Heart left ventricle (tissue), 16 donors: ENCODE measurements at regions not wholly inside any gene's neighbourhood (a gene's known extent, or its start where the extent isn't known, plus 50 kb on each side); places are given as distances from the start of the nearest gene placed in this dataset.

ENCODE experiments used
- ATAC-seq, 4 donors: fragments of 200-7000 bp; cut with Tn5 transposase; one replicate each; pipeline ENCODE4 v1.9.1; 2020 to 2022; ENCODE audit warnings: moderate library complexity in 4 of 4, mild to moderate bottlenecking in 3 of 4, moderate number of reproducible peaks in 1 of 4
- DNase-seq, 5 donors: peaks; one replicate each; pipeline ENCODE4 v3.0.0-alpha.2; 2020
- H3K27ac ChIP-seq, 12 donors: fragments of 200-600 bp; sonication (generic) in 4 of 12; one replicate each; pipeline versions ENCODE4 v1.5.0 to v1.8.0; 2016 to 2022; ENCODE audit warnings: mild to moderate bottlenecking in 2 of 12
- H3K27me3 ChIP-seq, 9 donors: fragments of 200-600 bp; sonication (generic) in 2 of 9; one replicate each; pipeline versions ENCODE4 v1.5.1 to v1.8.0; 2016 to 2022; ENCODE audit warnings: mild to moderate bottlenecking in 3 of 9
- H3K36me3 ChIP-seq, 9 donors: fragments of 200-600 bp; sonication (generic) in 2 of 9; one replicate each; pipeline versions ENCODE4 v1.5.0 to v1.8.0; 2018 to 2022; ENCODE audit warnings: mild to moderate bottlenecking in 2 of 9
- H3K4me1 ChIP-seq, 12 donors: fragments of 200-600 bp; sonication (generic) in 4 of 12; one replicate each; pipeline versions ENCODE4 v1.5.0 to v1.8.0; 2016 to 2022; ENCODE audit warnings: mild to moderate bottlenecking in 3 of 12
- H3K4me3 ChIP-seq, 12 donors: fragments of 200-600 bp; sonication (generic) in 4 of 12; one replicate each; pipeline versions ENCODE4 v1.5.0 to v1.8.0; 2017 to 2022; ENCODE audit warnings: mild to moderate bottlenecking in 9 of 12, moderate library complexity in 4 of 12
- H3K9me3 ChIP-seq, 12 donors: fragments of 200-600 bp; sonication (generic) in 4 of 12; one replicate each; pipeline versions ENCODE4 v1.5.0 to v1.8.0; 2016 to 2022; ENCODE audit warnings: mild to moderate bottlenecking in 1 of 12
- CTCF ChIP-seq, 12 donors: fragments of 200-600 bp; sonication (generic) in 4 of 12; IDR thresholded peaks; one replicate each; pipeline versions ENCODE4 v1.5.0 to v1.8.0; 2018 to 2022; ENCODE audit warnings: antibody characterized with exemption in 12 of 12, mild to moderate bottlenecking in 5 of 12
- POLR2A ChIP-seq, 2 donors: fragments of 450-650 bp; IDR thresholded peaks; one replicate each; pipeline ENCODE4 v1.6.1; 2017; ENCODE audit warnings: antibody characterized with exemption in 2 of 2, mild to moderate bottlenecking in 2 of 2, moderate library complexity in 2 of 2
- WGBS, 4 donors: extraction: QIAGEN DNeasy Blood & Tissue Kit in 2 of 4; methylation state at CpG; one replicate each; pipeline versions ENCODE4 v1.1.5 to v1.1.7; 2013 to 2018; 5-methylcytosine and 5-hydroxymethylcytosine counted together
- intact Hi-C, 10 donors: fragments of 100-400 bp; cut with DNase I; formaldehyde crosslinking; loops; one replicate each; pipeline versions ENCODE4 v1.11.1 to v1.14.2; 2022
- donor health status: ischemic (EF 13 %, LVEDD 7.1; RV severe dilation, severe dysfunction).
- donor health status: healthy with polysubstance abuse.
- donor health status: DM: no; HTN: yes; CAD: no.
- donor health status: DM: no; HTN: no; CAD: no.
- donor health status: ischemic (EF 25% LVEDD 6.9; RV normal size, moderate dysfunction).
- donor health status: ischemic (EF 25% LVEDD 5.7; RV mildly dilated, moderate dysfunction).
- donor health status: healthy.
- donor health status: DM: yes; HTN: yes; CAD: no.
- donor health status: ischemic (EF 35%, LVEDD 5.7; RV mildly dilated, moderate dysfunction).
- donor health status: nonischemic (EF 11% LVEDD 7.7; RV severe dilation, severe dysfunction).
- donor health status: DM: yes; HTN: yes; CAD: no.
- donor health status: PGD.
- donor health status: ischemic (EF 29% LVEDD 5.4; RV normal size, mild dysfunction).
- donor health status: nonischemic (EF 23%, LVEDD 6.1; RV moderate dilation, normal function).

- H3K4me1 ChIP-seq, result no peaks in the 10 kb centered on the region
- H3K4me3 ChIP-seq, result no peak overlapping the region
- peaks cover 0 to 8% (median 0%) of the 10 kb centered on the region in 9 donors for H3K27me3 ChIP-seq
- no peak for TF ChIP-seq CTCF (IDR thresholded peaks at IDR 0.05)
- no peak for TF ChIP-seq POLR2A (IDR thresholded peaks at IDR 0.05)
- peaks cover 0 to 16% (median 0%) of the 10 kb centered on the region in 12 donors for H3K9me3 ChIP-seq
- no peaks in the 10 kb centered on the region for H3K36me3 ChIP-seq
- ATAC-seq (peak in 2 of 4 donors; percentile 27 to 45), DNase-seq (no peak)
- intact Hi-C loops, result no loop called here
- WGBS, 4 donors, result 54 to 70% (median 65%) methylated on average over 4 of the region's 4 CpGs
- peak overlapping the region in 1 of 12 donors; percentile 25 for H3K27ac ChIP-seq
Observed at GRCh38 chr2:48043131-48043700, 136.9 kb upstream of the FBXO11 start.

- ATAC-seq (no peak), DNase-seq (no peak)
- Histone ChIP-seq H3K27ac (peak overlapping the region in 1 of 12 donors; percentile 25), H3K36me3 (no peaks in the 10 kb centered on the region), H3K27me3 (peaks cover 0 to 8% (median 0%) of the 10 kb centered on the region in 9 donors), H3K4me3 (no peak overlapping the region), H3K9me3 (peaks cover 0 to 12% (median 0%) of the 10 kb centered on the region in 12 donors), H3K4me1 (no peaks in the 10 kb centered on the region)
- intact Hi-C loops, result no loop called here
- WGBS, 4 donors, result 65 to 82% (median 70%) methylated on average over 3 of the region's 3 CpGs
- TF ChIP-seq POLR2A (IDR thresholded peaks at IDR 0.05) (no peak), CTCF (IDR thresholded peaks at IDR 0.05) (no peak)
Observed at GRCh38 chr2:48043746-48044145, 137.4 kb upstream of the FBXO11 start.

GRCh38 chr2:48045613-48046012, 139.3 kb upstream of the FBXO11 start:
- H3K9me3 ChIP-seq, result no peaks in the 10 kb centered on the region
- no peaks in the 10 kb centered on the region for H3K36me3 ChIP-seq
- WGBS, 4 donors, result 75 to 93% (median 83%) methylated on average over 1 of the region's 1 CpG
- no peak overlapping the region for H3K4me3 ChIP-seq
- DNase-seq, result no peak
- intact Hi-C loops, result no loop called here
- H3K27ac ChIP-seq, result no peak overlapping the region
- H3K27me3 ChIP-seq, result peaks cover 0 to 8% (median 0%) of the 10 kb centered on the region in 9 donors
- TF ChIP-seq POLR2A (IDR thresholded peaks at IDR 0.05) (no peak), CTCF (IDR thresholded peaks at IDR 0.05) (no peak)
- no peak for ATAC-seq
- H3K4me1 ChIP-seq, result no peaks in the 10 kb centered on the region

- no peak for ATAC-seq
Observed at GRCh38 chr2:48048476-48049171, 142.3 kb upstream of the FBXO11 start.

More at GRCh38 chr2:48048476-48049171, 142.3 kb upstream of the FBXO11 start:
- no peak for DNase-seq
- Histone ChIP-seq H3K27ac (no peak overlapping the region), H3K36me3 (no peaks in the 10 kb centered on the region), H3K4me1 (no peaks in the 10 kb centered on the region), H3K9me3 (no peaks in the 10 kb centered on the region), H3K27me3 (peaks cover 0 to 2% (median 0%) of the 10 kb centered on the region in 9 donors), H3K4me3 (no peak overlapping the region)
- WGBS, 4 donors, result 75 to 86% (median 81%) methylated on average over 3 of the region's 3 CpGs
- intact Hi-C loops, result no loop called here
- TF ChIP-seq POLR2A (IDR thresholded peaks at IDR 0.05) (no peak), CTCF (IDR thresholded peaks at IDR 0.05) (no peak)
